H4 (cell line): ENCODE measurements at regions not wholly inside any gene's neighbourhood (a gene's known extent, or its start where the extent isn't known, plus 50 kb on each side); places are given as distances from the start of the nearest gene placed in this dataset.

Experiments used
- DNase-seq: peaks from one replicate; pipeline ENCODE4 v3.0.0-alpha.2; 2015; ENCODE audit warnings: low spot score

DNA sequence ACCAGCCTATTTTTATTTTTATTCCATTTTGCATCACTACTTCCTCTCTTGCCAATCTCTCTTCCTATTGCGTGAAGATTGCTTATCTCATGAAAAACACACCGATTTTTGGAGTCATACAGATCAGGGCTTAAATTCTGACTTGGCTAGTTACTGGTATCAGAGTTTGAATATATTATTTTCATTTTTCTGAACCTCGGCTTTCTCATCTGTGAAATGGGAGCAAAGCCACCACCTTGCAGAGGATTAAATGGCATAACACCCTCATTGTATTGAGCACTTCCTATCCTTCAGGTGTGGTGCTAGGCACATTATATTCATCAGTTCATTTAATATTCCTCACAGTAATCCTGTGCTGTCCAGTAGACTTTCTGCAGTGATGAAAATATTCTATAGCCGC, 208.8 kb downstream of the HAPSTR1 start:
- DNase-seq: no peak

DNA sequence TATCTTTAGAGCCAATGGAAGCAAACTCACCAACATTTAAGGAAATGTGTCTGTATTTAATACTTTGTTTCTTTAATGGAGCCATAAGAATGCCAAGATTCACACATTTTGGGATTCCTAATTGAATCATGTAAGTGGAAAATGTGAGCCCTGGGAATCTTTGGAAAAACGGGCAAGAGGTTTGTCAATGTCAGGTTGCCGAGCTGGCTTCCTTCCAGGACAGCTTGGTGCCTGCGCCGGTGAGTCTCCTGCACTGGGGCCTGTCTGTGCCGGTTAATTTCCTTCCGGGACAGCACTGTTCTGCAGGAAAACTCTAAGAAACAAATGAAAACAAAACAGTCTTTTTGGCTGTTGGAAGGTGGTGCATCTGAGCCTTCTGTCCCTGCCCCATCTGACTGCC, 210.6 kb downstream of the HAPSTR1 start:
- DNase-seq: no peak

DNA sequence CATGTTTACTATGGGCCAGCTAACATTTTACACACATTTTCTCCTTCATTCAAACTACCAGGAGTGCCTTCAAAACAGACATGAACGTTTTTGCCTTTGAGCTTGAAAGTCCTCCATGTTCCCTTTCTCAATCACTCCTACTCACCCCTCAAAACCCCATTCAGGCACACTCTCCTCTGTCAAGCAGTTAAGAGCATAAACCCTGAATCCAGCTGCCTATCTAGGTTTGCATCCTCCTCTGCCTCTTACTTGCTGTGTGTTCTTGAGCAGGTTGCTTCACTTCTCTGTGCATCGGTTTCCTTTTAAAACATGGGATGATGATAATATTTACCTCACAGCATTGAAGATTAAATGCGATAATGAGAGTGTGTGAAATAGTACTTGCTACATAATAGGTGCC, 215.3 kb downstream of the HAPSTR1 start:
- no peak for DNase-seq

DNA sequence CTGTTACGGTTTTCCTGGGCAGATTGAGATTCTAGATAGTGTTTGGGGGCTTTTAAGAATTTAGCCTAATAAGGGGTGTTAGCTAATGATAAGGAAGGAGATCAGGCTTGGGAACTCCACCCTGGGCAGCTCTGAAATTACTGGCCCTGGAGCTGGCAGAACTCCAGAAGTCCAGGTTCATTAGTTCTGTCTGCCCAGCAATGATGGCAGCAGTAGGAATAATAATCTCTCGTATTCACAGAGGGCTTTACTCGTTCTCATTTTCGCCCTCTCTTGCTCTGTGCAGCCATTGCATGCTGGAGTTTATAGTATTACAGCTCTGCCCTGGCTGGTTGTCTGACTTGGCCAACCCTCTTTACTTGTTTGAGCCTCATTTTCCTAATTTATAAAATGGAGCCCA, 216.0 kb downstream of the HAPSTR1 start:
- no peak for DNase-seq

DNA sequence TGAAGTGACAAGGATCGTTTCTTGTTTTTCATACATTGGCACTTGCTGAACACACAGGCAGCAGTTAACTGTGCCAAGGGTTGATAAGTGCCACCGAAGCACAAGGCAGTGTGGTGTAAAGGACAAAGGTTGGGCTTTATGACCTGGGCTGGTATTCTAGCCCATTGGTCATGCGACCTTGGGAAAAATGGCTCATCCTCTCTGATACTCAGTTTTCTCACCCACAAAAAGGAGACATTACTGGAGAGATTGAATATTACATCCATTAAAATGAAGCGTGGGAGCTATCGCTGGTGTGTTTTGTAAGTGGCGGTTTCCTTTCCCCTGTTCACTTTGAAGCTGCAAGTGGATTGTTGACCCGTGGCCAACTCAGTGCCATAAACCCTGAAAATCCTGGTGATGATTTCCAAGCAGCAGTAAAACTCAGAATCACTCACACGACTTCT, 216.9 kb downstream of the HAPSTR1 start:
- DNase-seq: no peak

DNA sequence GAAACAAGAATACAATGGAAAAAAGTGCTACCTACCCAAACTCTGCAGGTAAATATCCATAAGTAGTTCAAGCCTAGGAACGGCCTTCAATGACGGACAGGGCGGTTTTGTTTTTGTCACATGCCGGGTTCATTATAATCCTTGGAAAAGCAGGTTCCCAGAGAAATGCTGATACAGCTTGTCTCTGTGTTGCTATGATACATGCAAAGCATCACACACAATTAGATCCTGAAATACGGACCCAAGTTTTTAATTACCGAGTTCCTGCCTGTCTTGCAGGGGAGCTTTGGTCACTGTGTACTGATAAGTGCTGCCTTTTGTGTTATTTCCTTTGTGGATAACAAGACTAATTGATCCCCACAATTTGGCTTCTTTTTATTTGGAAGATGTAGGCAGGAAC, 217.4 kb downstream of the HAPSTR1 start:
- no peak for DNase-seq

DNA sequence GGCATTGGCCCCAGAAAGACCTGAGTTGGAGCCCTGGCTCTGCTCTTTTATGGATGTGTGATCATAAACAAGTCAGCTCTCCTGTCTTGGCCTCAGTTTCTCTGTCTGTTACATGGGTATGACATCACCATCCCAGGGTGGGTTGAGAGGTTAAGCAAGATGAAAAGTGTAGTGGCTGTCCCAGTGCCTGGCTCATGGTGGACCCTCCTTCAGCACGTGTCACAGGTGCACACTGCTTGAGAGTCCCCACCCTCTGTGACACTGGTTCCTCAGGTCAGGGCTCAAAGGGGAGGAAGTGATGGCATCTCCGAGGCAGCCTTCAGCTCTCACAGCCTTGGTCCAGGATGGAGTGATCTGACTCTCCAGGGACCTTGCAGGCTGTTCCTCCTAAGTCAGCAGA, 218.4 kb downstream of the HAPSTR1 start:
- DNase-seq: no peak

DNA sequence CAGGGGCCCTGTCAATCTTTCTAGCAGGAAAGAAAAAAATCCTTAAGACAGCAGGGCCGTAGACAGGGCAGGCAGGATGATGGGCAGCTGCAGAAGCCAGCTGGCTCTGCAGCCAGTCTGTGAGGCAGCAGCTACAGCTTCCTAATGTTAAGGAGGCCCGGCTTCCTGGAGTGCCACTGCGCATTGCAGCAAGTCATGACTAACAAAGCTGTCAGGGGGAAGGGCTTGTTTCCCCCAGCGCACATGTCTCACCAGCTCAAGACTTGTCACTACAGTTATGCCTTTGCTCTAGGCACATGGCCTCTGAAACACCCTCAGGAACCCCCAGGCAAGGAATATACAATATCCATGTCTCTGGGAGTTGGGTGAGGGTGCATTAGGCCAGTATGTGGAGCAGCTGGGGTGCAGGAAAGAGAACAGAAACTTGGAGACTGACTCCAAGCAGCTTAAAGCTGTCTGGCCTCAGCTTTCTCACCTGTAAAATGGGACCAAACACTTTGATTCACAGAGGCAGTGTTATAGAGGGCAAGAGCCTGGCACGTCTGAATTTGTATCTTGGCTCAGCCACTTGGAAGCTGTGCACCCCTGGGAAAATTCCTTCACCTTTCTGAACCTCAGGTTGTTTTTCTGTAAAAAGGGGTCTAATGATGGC, 220.0 kb downstream of the HAPSTR1 start:
- no peak for DNase-seq

DNA sequence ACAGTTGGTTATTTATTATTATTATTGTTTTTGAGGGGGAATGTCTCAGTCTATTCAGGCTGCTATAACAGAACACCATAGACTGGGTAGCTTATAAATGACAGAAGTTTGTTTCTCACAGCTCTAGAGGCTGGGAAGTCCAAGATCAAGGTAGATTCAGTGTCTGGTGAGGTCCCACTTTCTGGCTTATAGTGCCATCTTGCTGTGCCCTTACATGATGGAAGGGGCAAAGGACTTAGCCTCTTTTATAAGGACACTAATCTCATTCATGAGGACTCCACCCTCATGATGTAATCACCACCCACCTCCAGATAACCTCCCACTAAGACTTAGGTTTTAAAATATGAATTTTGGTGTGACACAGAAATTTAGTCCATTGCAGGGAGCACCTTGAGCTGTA, 224.6 kb downstream of the HAPSTR1 start:
- DNase-seq: no peak

DNA sequence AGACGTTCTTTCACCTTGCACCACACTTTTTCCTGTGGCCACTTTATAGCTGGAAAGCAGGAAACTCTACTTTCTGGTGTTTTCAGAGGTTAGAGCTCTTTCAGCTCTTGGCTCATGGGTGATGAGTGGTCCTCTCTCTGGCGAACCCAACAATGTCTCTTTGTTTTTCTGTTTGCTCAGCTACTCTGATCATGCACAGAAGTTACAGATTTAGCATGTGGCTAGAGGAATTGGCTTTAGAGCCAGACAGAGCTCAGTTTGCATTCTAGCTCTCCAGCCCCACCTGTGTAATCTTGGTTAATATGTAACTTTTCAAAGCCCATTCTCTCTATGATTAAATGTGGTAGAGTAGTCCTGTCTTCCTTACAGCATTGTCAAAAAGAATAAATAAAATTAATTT, 225.2 kb downstream of the HAPSTR1 start:
- DNase-seq: no peak

DNA sequence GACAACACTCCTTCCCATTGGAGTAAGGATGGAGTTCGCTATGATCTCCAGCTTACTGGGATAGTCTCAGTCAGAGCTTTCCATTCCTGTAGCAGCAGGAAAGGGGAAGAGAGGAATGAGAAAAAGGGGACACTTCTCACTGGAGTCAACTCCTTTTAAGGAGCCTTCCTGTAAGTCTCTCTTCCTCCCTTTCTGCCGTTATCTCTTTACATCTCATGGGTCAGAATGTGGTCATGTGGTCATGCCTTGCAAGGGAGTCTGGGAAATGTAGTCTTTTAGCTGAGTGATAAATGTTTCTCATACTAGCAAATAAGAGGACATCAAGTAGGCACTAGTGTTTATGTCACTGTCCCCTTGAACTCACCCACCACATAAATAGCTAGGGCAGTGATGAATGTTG, 227.3 kb downstream of the HAPSTR1 start:
- DNase-seq: no peak

DNA sequence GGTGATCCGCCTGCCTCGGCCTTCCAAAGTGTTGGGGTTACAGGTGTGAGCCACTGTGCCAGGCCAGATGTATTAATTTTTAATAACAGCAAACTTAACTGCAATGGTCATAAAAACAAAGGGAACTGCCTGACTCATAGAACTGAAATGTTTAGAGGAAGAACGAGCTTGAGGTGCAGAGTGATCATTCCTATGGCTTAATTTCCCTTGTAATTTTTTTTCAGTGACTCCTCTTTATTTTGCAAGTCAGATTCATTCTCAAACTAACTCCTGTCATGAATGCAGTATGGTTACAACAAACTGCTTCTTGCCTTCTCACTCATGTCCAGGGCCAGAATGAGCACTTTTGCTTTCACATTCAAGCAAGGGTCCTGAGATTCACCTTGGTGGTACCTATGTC, 231.3 kb downstream of the HAPSTR1 start:
- DNase-seq: no peak

DNA sequence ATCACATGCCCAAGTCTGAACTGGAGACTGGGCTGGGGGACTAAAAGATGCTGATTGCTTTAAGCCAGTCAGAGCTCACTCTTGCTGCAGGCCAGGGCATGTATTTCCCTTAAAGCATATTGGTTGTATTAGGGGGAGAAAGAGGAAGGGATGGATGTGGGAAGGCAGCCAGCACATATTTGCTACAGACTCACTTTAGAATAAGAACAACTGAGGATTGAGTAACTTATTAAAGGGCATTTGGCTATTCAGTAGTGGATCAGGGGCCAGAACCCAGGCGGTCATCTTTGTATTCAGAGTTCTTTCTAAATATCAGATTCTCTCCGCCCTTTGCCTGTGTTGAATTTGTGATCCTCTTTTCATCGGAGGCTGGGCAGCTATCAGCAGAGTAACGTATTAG, 231.7 kb downstream of the HAPSTR1 start:
- DNase-seq: no peak

DNA sequence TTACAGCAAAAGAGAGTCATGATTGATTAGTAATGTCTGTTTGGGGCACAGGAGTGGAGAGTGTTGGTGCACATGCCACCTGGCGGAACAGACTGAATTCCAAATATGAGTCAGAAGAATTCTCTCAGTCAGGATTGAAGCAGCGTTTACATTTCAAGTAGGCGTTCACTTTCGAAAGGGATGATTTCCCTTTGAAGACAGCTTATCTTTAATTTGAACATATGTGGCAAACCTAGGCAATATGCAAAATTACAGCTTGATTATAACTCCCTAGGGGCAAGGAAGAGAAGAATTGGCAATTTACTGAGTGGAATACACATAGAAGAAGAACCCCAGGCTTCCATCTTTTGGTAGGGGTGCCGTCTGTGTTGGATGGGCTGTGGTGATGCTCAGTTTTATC, 235.8 kb downstream of the HAPSTR1 start:
- no peak for DNase-seq

DNA sequence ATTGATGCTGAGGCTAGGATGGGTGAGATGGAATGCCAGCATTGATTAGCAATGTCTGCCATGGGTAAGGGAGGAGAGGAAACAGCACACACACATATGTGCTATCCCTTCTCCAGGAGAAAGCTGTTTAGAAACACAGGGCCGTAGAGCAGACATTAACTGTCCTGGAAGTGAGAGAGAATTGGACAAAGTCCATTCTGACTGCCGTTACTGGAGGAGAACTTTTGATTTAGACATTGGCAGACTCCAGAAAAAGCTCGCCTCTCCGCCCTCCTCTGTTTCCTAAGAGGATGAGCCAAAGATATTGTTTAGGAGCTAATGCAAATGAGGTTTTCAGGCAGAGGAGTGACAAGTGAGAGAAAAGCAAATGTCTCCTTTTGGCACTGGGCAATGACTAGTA, 237.0 kb downstream of the HAPSTR1 start:
- DNase-seq: no peak

DNA sequence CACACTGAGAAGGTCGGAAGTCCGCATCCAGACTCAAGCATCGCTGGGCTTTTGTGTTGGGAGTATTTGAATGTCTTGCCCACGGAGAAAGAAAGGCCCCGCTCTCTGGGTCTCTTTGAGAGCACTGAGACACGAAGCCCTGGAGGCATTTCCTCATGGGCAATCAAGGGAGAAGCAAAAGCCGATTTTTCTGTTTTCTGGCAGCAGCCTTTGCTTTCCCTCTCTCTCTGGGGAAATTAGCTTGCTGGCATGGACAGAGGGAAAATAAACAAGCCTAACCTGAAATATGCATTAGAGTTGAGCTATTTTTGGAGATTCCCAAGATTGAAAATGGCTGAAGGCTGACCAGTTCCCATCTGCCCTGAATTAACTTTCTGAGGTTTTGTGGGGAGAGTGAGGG, 238.7 kb downstream of the HAPSTR1 start:
- DNase-seq: no peak

DNA sequence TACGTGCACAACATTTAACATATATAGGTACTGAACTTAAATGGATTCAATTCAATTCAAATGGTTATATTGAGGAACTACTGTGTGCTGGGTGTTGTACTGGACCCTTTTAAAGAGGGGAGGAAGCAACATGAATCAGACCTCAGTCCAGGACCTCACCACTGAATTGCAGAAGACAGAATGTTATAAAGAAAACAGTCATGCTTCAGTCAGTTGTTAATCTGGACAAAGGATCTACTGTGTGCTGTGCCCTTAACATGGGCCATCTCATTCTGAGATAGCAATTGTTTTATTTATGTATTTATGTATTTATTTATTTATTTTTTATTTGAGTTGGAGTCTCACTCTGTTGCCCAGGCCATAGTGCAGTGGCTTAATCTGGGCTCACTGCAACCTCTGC, 240.1 kb downstream of the HAPSTR1 start:
- no peak for DNase-seq

DNA sequence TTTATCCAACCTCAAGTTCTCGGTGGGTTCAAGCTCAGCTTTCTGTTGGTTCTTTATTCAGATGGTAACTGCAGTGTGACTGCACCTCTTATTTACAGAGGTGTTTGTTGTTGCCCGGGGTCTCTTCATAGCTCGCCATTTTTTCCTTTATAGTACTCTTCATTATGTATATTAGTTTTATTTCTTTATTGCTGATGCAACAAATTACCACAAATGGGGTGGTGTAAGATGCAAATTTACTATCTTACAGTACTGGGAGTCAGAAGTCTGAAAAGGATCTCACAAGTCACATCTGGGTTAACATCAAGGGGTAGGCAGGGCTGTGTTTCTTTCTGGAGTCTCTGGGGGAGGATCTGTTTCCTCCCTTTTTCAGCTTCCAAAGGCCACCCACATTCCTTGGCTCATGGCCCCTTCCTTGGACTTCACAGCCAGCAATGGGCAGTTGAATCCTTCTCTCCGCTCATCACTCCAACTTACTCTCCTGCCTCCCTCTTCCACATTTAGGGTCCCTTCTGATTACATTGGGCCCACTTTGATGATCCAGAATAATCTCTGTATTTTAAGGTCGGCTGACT, 241.2 kb downstream of the HAPSTR1 start:
- DNase-seq: no peak

DNA sequence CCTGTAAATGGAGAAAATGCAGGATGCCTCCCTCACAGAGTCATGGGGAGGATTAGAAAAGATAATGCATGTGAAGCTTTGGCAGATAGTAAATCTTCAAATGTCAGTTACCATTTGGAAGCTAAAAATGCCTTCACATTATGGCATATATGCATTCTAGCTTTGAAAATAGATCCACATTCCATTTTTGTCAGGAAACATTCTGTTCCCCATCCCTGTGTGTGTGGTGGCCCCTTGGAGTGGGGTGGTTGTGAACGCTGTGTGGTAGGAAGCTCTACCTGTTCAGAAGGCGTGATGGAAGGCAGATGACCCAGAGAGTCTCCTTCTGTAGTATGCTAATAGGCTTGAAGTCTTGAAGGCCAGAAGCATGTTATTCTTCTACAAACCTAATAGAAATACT, 242.0 kb downstream of the HAPSTR1 start:
- DNase-seq: no peak

DNA sequence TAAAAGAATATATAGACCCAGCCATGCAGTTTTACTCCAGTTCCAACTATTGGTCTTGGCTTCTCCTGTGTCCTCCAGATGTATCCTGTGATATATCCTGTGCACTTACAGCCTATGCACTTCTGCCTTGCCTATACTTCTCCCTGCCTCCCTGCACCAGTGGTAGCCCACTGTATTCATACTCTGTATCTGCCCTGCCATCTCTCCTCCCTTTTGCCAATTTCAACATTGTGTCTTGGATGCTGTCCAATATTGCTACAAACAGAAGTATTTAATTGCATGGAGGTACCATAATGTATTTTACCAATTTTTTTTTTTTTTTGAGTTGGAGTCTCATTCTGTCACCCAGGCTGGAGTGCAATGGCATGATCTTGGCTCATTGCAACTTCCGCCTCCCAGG, 242.7 kb downstream of the HAPSTR1 start:
- DNase-seq: no peak

DNA sequence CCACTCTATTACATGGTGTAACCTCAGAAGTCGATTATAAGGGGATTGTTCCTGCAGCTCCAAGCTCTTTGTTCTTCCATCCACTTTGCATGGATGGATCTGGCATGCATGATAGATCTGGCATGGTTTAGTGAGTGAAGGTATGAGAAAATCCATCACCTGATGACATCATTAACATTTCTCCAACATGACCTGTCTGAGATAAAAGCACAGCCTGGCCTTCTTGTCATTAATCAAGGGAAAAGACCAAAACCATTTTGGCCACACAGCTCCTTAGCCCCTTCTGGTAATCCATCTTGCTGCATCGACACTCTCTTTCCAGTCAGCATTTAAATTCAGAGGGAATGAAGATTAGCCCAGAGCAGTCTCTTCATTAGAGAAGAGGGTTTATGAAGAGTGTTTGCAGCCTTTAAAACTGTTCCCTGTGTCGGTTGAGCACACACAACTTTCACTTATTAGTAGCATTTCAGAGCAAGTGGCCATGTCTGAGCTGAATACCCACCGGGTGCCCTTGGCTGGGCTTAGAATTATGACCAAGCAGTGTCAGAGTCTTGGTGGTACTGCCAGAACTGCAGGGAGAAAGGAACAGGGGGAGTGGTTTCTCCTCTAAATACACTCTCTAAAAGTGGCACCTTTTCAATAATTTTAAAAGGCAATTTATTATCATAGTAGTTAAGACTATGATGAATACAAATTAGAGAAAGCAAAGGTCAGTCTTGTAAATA, 246.0 kb downstream of the HAPSTR1 start:
- DNase-seq: no peak

DNA sequence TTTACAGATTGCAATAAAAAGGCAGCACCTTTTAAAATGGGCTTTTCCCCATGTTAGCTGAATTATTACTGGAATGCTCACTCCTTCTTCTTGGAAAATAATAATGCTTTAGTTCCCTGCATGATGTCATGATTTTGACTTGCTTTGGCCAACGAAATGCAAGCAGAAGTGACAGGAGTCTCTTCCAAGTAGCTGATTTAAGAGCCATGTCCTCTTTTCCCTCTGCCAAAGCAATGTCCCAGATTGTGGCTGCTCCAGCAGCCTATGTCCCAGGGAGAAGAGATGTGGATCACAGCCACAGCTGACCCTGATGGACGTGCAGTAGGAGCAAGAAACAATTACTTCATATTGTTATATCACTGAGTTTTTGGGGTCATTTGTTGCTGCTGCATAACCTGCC, 246.6 kb downstream of the HAPSTR1 start:
- no peak for DNase-seq

DNA sequence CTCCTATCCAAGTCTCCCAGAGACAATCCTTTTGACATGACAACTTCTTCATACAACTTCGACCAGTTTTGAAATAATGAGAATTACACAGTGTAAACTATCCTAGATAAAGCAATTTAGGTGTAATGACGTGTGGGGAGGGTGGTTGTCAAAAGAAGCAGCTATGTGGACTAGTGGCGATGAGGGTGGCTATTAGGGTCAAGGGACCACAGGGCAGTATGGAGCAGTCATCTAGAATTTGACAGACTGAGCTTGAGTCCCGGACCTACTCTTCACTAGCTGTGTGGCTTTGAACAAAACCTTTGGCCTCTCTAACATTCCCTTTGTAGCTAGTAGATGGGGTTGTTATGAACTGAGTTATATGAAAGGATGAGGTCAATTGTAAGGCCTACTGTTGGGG, 247.1 kb downstream of the HAPSTR1 start:
- DNase-seq: no peak
